HG03097 (cell line): ENCODE measurements at regions not wholly inside any gene's neighbourhood (a gene's known extent, or its start where the extent isn't known, plus 50 kb on each side); places are given as distances from the start of the nearest gene placed in this dataset.
"Not testable (repeated sequence)": the region's sequence is repeated elsewhere in the genome, so short reads cannot be mapped to it uniquely, and the experiment has no call there.

ENCODE experiments used
- ATAC-seq: cut with Tn5 transposase; IDR thresholded peaks from one replicate; pipeline ENCODE4 v1.9.1; 2021; ENCODE audit not compliant: unreplicated experiment, low FRiP score

DNA sequence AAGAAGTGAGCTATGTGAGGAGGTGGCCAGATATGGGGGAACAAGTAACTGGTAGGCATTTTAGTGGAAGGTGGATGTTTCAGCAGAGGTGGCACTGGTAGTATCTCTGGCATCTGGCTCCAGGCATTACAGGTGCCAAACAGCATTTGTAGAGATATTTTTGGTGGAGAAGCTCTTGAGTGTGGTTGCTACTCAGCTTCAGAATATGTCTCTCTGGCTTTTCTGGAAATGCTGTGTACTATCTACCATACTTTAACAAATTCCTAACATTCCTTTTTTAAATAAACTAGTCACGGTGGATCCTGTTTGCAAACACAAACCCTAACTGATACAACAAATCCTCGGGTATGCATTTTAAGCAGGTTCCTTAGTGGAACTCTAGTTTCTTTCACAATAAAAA, 128.0 kb downstream of the BARX2 start:
- ATAC-seq: no peak

DNA sequence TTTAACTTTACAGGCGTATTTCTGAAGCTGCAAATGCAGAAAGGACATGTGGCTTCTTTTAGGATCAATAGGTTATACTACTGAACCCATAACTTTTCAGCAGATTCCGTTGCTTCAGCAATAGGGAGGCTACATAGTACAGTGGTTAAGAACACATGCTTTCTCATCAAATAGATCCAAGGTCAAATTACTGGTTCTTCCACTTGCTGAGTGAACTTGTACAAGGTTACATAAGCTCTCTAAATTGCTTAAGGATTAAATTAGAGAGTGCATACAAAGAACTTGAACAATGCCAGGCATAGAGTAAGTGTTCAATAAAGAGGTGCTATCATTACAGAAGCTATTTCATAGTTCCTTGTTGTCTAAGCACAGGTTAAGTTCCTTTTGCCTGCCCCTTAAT, 129.6 kb downstream of the BARX2 start:
- ATAC-seq: no peak

DNA sequence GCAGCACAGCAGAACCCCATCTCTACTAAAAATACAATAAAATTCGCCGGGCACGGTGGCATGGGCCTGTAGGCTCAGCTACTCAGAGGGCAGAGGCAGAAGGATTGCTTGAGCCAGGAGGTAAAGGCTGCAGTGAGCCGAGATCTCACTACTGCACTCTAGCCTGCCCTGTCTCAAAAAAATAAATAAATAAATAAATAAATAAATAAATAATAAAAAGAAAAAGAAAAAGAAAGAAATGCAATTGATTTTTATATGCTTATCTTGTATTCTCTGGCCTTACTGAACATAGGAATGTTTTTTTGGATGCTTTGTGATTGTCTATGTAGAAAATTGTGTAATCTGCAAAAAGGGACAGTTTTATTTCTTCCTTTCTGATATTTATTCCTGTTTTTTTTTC, 132.5 kb downstream of the BARX2 start:
- no peak for ATAC-seq

DNA sequence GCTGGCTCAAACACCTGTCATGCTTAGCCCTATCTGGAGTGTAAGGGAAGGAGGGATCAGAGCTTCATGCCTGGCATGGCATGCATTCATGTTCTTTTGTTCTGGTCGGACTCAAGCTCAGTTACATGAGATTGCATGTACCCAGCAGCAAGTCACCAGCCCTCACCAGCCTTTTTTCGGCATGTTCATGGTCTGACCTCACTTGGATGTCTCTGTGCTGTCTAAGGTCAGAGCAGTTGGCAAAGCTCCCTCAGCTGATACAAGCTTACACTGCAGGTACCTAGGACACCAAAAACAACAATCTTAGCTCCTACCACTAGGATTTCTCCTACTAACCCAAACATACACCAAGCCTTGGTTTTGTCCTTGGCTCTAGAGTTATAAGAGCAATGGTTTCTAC, 152.6 kb downstream of the BARX2 start:
- no peak for ATAC-seq

DNA sequence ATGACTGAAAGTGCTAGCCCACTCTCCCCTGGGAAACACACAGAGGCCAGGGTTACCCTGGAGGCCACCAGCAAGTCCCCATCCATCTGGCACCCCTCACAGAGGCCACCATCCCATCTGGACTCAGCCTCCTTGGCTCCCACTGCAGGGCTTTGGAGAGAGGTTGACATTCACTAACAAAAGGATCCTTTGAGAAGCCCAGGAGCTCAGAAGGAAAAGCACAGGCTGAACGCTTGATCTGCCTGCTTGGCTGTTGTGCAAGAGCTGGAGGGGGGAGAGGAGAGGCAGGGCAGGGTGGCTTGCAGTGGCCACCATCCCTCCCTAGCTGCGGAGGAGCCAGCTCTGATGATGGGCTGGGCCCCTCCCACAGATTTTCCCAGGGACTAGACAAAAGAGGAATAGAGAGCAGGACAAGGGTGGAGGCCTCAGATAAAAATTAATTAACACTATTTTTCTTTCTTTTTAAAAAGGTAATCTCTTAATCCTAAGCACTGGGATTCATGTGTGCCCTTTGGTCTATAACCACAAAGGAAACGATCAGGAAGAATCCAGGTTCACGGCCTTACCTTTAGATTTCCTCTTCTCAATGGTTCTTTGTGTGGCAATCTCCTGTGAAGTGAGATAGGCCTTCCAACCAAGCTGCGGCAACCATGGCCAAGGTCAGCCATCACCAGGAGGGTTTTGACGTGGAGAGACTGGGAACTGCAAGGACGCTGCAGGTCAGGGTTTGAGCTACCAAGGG, 154.7 kb downstream of the BARX2 start:
- no peak for ATAC-seq

DNA sequence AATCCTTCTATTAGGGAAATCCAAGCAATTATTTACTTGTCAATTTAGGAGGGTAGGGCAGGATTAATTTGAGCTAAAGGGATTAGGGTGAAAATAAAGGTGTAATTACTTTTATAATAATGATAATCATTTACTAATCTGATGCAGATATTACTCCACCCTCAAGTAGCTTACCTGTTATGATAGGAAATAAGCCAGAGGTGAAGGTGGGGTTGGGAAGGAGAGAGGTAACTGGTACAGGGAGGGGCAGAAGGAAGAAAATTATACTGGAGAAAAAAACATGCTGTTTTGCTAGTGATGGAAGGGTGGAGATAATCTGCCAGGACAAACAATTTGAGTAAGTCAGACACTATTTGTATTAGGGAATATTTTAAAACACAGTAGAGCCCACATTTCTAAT, 157.7 kb downstream of the BARX2 start:
- no peak for ATAC-seq

DNA sequence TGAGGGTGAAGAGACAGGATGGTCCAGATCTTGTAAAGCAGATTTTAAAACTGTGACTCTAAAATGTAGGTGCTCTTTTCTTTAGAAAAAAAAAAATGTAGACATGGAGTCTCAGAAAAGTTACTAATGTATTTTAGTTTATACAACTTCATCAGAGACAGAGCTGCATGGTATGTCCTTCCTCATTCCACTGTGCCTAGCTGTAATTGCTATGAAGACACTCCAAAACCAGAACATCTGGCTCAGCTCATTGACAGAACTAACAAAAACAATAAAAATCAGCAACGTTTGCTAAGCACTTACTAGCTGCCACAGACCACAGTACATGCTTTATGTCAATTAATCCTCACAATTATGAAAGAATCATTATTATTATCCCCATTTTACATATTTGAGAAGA, 160.7 kb downstream of the BARX2 start:
- ATAC-seq: no peak

DNA sequence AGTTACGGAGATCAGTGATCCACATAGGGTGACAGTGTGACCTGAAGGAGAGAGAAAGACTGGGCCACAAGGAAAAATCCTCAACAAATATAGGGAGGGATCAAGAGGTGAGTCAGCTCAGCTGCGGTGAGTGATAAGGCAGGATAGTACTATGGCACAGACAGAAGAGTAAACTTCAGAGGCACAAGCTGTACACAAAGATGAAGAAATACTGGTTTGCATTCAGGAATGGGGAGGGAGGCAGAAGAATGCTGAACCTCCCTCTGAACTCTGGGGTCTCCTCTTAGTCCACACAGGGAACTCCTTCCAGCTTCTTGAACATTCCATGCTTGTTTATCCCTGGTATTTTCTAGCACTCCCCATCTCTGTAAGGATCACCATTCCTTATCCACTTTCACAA, 162.7 kb downstream of the BARX2 start:
- no peak for ATAC-seq

DNA sequence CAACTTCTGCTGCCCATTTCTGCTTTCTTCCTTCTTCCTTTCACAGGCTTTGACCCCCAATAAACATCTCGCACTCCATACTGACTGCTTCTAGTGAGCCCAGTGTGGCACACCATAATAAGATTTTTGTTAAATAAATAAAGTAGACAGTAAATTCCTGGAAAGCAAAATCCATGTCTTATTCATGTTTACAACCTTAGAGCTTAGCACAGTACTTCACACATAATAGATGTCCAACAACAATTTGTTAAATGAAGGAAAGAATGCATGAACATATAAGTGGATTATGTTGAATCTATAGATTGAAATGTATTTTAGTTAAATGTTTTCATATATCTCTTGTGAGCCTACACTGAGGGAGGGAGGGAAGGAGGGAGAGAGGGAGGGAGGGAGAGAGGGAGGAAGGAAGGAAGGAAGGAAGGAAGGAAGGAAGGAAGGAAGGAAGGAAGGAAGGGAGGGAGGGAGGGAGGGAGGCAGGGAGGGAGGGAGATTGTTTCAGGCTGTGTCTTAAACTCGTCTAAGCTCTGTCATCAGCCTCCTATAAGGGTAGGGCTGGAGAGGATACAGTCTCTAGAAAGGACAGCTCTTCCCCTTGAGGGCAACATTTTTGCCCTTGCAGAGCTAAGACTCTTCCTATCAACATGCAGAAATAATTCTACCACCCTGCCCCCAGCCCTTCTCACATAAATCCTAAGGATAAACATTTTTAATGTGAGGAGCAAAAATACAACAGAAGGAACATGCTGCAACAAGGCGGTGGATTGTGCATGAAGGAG, 168.1 kb downstream of the BARX2 start:
- ATAC-seq: no peak

DNA sequence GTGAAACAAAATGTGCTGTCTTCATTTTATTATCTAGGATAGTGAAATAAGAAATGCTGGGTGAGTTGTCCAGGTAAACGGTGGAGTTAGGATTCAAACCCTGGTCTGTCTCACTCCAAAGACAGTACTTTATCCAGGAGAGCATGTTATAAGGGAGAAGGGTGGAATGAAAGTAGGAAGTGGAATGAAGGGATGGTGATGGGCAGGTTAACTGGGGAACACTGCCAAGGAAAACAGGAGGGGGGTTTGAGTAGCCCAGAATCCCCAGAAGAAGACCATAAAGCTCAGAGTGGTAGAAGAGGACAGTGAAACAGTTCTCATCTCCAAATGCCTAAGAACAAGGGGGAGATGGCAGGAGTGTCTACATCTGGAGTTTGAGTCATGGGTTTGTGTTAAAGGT, 169.0 kb downstream of the BARX2 start:
- ATAC-seq: no peak

DNA sequence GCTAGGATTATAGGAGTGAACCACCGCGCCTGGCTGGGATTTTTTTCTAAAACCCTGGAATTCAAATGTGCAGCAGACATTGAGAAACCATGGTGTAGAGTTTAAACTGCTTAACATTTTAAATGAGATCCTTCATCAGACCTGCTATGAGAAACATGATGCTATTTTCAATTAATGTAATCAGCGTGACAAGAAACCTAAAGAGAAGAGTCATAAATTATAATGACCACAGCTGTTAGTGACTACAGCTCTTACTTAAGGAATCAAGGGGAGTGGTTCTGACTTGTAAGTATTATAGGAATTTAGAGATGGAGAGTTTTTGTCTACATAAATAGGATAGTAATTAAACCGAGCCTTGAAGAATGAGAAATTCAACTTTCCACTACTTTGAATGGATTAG, 170.6 kb downstream of the BARX2 start:
- no peak for ATAC-seq

DNA sequence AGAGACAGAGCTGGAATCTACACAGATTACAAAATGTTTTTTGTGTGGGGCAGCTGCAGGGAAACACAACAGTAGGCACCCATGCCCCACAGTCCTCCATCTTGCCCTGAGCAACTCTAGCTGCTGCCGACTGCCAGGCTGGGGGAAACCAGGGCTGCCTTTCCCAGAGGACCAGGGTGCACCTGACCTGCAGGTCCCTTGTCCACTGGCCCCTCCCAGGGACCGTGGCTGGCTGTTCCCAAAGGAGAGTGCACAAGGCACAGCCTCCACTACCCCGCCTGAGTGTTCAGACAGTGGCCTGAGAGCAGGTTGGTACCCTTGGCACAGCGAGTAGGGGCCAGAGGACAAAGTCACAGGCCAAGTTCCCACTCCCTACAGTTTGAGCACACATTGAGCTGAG, 181.8 kb downstream of the BARX2 start:
- no peak for ATAC-seq

DNA sequence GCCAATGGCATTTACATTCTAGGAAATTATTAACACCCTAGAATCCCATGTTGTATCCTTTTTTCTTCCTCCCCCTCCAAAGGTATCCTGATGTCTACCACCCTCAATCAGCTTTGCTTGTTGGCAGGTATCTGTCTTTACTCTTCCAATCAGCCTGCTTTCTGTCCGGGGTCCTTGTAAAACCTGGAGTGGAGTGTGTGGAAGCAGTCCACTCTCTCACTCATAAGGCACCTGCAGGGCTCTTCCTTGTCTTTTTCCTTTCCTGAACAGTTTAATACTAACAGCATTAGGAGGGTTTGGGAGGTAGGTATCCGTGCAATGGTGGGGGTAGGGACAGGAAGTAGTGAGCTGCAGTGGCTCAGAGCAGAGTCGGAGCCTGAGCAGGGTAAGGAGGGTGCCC, 193.4 kb downstream of the BARX2 start:
- ATAC-seq: no peak

DNA sequence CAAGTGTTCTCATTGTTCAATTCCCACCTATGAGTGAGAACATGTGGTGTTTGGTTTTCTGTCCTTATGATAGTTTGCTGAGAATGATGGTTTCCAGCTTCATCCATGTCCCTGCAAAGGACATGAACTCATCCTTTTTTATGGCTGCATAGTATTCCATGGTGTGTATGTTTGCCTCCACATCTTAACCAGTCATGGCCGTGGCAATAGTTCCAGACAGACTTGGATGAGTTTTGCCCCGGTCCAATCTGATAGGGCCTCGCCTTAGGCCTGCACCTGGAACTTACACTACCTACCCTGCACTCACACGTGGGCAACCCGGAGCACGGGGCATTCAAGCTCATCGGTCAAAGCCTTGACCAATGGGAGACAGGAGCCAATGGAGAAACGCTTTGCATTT, 197.0 kb downstream of the BARX2 start:
- not testable (repeated sequence) for ATAC-seq

DNA sequence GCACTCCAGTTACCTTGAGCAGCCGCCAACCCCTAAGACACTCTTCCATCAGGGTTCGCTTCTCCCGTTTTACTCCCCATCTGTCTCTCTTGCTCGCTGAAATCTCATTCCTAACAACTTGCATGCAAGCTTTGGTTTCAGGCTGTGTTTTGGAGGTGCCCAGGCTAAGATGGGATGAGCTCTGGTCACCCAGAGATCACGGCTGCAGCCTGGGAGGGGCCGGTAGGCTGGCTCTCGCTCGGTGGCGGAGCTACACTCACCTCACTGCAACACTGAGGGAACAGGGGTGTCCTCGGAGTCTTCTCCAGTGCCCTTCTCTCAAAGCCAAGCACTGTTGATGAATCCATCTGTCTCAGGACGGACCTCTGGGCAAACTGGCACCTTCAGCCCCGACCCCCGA, 197.5 kb downstream of the BARX2 start:
- no peak for ATAC-seq

DNA sequence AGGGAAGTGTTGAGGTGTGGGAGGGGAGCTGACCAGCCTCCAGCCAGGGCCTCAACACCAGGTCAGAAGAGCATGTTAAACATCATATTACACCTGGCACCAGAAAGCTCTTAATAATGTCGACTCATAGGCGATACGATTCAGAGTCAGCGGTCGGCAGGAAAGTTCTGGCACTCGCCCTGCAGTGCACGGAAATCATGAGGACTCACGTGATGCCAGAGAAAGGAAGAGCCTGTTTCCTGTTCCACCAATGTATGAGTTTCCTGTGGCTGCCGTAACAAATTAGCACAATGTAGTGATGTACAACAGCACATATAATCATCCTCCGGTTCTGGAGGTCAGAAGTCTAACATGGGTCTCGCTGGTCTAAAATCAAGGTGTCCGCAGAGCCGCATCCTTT, 198.8 kb downstream of the BARX2 start:
- ATAC-seq: no peak

DNA sequence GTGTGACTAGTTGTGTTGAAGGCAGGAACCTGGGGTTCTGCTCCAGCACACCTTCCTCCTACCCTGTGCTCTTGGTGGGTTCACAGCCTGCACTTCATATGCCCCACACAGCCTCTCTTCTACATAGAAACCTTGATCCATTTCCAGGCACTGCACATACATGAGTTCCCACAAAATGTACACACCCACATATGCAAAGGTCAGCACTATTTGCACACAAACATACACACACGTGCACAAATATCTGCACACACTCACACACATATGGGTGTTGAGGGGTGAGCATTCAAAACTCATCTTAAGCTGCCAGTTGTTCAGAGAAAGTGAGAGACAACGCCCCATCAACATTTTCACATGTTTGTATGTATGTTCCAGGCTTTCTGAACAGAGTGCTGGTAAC, 201.0 kb downstream of the BARX2 start:
- no peak for ATAC-seq

DNA sequence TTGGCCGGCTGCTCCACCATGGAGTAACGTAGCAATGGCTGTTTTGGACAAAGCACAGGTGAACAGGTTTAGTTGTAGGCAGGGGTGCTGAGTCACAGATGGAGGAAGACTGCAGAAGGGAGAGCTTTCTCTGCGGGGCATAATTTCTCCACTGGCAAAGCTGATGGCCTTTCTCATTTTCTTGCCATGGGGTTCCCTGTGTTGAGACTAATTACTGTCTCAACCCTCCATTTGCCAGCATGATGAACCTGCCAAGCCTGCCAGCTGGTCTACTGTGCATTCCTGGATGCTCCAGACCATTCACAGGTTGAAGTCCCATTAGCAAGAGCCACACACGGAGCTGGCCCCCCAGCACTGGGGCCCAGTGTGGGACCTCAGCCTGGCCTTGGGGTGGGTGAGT, 202.4 kb downstream of the BARX2 start:
- ATAC-seq: no peak

DNA sequence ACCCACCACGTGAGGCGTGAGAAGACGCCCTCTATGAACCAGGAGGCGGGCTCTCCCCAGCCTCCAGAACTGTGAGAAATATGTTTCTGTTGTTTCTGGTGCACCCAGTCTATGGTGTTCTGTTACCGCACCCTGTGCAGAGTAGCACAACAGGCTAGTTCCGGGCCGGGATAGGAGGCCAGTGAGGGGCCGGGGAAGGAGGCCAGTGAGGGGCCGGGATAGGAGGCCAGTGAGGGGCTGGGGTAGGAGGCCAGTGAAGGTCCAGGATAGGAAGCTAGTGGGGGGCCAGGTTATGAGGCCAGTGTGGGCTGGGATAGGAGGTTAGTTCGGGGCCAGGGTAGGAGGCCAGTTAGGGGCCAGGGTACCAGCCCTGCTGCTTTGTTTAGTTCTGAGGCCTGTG, 204.6 kb downstream of the BARX2 start:
- no peak for ATAC-seq

DNA sequence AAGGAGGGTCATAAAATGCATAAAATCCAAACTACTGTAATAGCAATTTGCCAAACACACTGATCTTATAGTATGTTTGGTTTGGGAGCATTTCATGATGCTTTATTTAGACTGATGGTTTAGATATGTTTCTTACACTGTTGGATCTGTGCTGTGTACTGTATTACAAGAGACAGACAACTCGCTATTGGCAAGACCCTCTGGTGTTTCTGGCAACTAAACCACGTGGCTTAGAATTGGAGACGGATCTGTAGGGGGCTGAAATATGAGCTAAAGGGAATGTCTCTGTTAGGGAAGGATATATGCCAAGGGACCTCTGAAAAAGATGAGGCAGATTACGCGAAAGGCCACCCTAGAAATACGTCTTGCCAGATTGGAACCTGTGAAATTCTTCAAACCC, 208.7 kb downstream of the BARX2 start:
- ATAC-seq: no peak

DNA sequence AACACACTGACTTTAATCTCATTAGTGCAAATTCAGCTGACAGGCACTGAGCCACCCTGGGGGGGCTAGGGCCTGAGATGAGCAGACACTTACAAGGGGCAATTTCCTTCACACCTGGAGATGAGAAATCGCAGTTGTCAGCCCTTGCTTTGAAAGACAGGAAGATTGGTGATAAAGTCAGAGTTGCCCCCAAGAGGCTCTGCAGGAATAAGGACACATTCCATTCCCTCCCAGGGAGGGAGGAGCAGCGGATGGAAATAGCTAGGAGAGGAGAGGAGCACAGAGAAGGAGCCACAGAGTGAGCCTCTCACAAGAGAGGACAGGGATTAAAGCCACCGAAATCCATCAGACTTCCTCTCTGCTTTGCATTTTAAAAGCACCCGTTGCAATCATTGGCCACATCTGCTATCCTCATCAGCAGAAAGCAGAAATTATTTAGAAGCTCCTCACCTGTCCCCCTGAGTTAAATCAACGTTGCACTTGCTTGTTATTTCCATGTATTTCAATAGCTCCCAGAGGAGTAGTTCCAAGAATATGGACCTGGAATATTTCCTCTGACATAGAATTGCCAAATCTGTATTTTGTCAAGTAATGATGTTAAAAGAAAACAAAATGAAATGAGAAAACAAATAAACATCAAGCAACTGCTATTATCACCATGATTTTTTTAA, 213.7 kb downstream of the BARX2 start:
- no peak for ATAC-seq
